HG03159 (cell line): ENCODE measurements at regions not wholly inside any gene's neighbourhood (a gene's known extent, or its start where the extent isn't known, plus 50 kb on each side); places are given as distances from the start of the nearest gene placed in this dataset.

Experiments
- ATAC-seq: cut with Tn5 transposase; IDR thresholded peaks from one replicate; pipeline ENCODE4 v1.9.1; 2021; ENCODE audit warnings: mild to moderate bottlenecking, moderate library complexity; ENCODE audit not compliant: unreplicated experiment

DNA sequence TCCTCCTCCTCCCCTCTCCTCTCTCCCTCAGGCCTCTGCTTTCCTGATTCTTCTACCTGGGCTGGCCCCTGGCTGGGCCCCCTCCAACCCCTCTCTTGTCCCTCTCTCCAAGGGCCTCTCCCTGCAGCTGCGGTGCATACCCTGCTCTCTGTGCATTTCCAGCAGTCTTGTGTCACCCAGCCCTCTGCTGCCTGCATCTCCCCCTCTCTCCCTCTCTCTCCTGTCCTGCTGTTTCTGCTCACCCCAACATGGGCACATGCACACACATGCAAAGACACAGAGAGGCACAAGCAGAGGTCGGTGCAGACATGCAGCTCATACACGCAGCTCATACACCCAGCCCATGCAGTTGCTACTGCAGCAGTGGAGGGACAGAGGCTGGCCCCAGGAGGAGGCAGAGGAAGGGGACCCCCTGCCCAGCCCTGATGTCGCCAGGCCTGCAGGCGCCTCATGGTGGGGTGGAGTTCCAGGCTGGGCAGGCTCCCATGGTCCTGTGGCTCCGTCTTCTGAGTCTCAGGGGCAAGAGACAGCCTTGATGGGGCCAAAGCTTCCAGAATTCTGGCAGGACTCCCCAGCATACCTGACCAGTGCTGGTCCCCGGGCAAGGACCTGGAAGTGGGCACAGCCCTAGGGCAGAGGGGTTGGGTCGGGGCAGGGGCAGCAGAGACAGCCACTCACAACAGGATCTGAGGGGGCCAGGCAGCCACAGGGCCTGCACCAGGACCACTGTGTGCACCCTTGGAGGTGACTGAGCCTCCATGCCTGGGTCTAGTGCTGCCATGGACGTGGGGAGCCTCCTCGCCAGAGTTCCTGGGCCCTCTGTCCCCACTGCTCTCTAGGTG lies 216.9 kb downstream of the C9orf50 start:
- ATAC-seq = no peak

- ATAC-seq = no peak
These were observed 217.7 kb downstream of the C9orf50 start for GRCh38 chr9:129402931-129403778.

DNA sequence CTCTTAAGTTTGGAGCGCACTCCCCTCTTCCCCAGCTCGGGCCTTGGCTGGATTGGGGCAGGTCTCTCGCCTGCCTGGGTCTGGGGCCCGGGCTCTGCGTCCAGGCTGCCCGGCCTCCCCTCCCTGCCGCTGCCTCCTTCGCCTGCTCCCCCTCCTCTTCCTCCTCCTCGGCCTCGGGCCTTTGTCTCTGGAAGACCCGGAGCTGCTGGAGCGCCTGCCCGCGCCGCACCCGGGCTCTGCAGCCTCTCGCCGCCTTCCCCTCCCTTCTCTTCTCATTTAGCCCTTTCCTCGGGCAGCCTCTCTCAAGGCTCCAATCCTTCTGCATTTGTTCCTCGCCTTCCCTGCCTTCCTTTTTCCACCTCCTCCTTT lies 218.5 kb downstream of the C9orf50 start:
- ATAC-seq = no peak

- ATAC-seq = no peak
These were observed 219.1 kb downstream of the C9orf50 start for GRCh38 chr9:129401623-129402370.

GRCh38 chr9:129400971-129401622 lies 219.8 kb downstream of the C9orf50 start:
- no peak for ATAC-seq

DNA sequence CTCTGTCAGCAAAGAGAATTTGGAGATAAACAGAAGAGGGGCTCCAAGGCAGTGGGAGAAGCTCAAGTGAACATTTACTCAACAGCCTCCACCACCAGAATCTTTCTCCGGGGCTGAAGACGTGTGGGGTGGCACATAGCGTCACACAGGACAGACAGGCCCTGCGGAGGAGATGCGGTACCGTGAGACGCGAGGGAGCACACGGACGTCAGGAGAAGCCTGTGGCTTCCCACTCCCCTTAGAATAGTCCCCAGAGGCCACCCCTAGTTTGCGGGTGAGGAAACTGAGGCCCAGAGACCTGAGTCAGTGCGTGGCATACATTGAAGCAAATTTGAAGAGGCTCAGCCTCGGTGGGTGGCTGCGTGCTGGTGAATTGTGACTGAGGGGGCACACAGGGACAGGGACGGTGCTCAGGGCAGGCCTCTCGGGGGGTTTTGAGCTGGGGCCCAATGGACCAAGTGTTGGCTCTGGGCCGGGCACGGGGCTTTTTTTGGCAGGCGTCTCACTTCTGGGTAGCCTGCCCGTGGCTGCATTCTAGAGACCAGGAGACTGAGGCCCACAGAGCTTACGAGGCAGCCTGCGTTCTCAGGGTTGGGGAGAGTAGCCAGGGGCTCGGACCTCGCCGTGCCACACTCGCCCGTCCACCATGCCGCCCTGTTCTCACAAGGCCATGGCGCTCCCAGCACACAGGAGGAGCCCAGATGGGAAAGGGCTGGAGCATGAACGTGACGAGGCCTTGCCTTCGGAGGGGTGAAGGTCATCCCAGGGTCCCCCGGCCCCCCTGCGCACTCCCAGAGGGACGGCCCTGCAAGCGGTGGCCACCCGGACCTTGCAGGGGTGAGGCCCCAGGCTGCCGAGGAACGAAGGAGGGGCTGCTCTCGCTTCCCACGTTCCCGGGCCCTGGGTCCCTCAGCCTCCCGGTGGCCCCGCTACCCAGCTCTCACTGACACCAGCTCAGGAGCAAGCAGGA lies 220.6 kb downstream of the C9orf50 start:
- no peak for ATAC-seq

DNA sequence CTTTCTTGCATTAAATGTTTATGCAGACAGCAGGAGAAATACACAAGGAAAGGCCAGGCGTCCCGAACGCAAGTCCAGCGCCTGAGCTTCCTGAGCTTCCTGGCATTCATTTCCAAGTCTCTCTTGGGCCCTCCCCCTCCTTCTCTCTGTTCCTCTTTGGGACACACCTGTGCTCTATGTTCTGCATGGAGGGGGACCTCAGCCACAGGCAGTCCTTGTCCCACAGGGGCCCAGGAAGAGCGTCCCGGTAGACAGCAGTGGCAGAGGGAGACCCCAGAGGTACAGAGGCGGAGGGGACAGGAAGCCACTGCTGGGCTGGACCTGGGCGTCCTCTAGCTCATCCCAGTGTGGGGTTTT lies 221.3 kb downstream of the C9orf50 start:
- no peak for ATAC-seq

- ATAC-seq = no peak
These were observed 221.0 kb upstream of the IER5L start for GRCh38 chr9:129398961-129399633.

DNA sequence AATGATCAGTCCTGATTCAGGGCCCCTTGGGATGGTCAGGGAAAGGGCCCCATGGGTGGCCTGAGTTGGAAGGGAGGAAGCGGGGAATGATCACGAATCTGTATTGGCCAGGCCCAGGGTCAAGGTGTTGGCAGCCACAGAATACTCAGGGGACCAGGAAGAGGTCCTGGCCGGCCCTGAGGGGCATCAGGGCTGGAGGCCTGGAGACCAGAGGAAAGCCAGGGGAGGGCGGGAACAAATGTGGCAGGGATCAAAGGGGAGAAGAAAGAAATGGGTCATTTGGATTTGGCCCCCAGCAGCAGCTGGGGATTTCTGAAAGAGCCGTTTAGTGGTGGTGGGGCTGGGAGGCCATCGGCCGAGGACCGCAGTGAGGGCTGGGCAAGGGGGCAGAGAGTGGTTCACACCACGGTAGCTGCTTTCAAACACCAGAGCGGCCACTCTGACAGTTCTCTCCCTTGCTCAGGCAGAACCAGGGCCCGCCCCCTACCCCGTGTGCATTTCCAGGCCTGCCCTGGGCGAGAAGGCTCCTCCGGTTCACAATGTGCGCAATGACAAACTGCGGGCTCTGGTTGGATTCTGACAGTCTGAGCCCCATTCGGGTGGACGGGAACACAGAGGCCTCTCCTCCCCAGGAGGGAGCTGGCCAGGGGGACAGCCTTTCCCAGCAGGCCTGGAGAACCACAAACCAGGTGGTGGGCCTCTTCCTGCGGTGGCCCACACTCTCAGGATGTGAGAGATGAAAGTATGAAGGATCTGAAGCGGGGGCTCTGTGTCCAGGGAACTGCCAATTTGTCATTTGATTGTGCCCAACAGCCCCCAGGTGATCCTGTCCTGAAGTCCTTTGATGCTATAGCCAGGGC lies 220.3 kb upstream of the IER5L start:
- ATAC-seq = no peak

DNA sequence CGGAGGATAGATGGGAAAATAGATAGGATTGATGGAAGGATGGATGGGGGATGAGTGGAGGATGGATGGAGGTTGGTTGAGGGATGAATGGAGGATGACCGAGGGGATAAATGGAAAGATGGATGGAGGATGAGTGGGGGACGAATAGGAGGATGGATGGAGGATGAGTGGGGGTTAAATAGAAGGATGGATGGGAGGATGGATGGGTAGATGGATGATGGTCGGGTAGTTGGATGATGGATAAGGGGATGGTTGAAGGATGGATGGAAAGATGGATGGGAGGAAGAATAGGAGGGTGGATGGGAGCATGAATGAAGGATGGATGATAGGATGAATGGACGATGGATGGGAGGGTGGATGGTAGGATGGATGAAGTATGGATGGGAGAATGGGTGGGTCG lies 219.3 kb upstream of the IER5L start:
- ATAC-seq = no peak

- no peak for ATAC-seq
These were observed 218.3 kb upstream of the IER5L start for GRCh38 chr9:129396365-129396708.

- no peak for ATAC-seq
These were observed 217.7 kb upstream of the IER5L start for GRCh38 chr9:129395633-129396364.

- no peak for ATAC-seq
These were observed 216.8 kb upstream of the IER5L start for GRCh38 chr9:129394886-129395279.

GRCh38 chr9:129394061-129394885 lies 216.2 kb upstream of the IER5L start:
- ATAC-seq = no peak

- ATAC-seq = no peak
These were observed 215.0 kb upstream of the IER5L start for GRCh38 chr9:129393064-129393463.

- no peak for ATAC-seq
These were observed 214.1 kb upstream of the IER5L start for GRCh38 chr9:129392093-129392541.

GRCh38 chr9:129391221-129391661 lies 213.2 kb upstream of the IER5L start:
- no peak for ATAC-seq
